ENCODE measurements at regions not wholly inside any gene's neighbourhood (a gene's known extent, or its start where the extent isn't known, plus 50 kb on each side); places are given as distances from the start of the nearest gene placed in this dataset.
"Not testable (repeated sequence)": the region's sequence is repeated elsewhere in the genome, so short reads cannot be mapped to it uniquely, and the experiment has no call there.

DNA sequence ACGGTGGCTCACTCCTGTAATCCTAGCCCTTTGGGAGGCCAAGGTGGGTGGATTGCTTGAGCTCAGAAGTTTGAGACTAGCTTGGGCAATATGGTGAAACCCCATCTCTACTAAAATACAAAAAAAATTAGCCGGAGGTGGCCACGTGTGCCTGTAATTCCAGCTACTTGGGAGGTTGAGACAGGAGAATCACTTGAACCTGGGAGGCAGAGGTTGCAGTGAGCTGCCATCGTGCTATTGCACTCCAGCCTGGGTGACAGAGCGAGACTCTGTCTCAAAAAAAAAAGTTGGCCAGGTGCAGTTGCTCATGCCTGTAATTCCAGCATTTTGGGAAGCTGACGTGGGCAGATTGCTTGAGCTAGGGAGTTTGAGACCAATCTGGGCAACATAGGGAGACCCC, 79.2 kb upstream of the CLINT1 start:
- TF ChIP-seq EZH2phosphoT487 (IDR thresholded peaks at IDR 0.05; ENCODE audit: low read length); EZH2 (optimal IDR thresholded peaks at IDR 0.05; ENCODE audit: low read depth, low read length): not testable (repeated sequence)
- TF ChIP-seq, protein P1, sequence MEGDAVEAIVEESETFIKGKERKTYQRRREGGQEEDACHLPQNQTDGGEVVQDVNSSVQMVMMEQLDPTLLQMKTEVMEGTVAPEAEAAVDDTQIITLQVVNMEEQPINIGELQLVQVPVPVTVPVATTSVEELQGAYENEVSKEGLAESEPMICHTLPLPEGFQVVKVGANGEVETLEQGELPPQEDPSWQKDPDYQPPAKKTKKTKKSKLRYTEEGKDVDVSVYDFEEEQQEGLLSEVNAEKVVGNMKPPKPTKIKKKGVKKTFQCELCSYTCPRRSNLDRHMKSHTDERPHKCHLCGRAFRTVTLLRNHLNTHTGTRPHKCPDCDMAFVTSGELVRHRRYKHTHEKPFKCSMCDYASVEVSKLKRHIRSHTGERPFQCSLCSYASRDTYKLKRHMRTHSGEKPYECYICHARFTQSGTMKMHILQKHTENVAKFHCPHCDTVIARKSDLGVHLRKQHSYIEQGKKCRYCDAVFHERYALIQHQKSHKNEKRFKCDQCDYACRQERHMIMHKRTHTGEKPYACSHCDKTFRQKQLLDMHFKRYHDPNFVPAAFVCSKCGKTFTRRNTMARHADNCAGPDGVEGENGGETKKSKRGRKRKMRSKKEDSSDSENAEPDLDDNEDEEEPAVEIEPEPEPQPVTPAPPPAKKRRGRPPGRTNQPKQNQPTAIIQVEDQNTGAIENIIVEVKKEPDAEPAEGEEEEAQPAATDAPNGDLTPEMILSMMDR (IDR thresholded peaks at IDR 0.05; ENCODE audit: low read length): not testable (repeated sequence)

Data from MM.1S (cell line).